ENCODE measurements at regions not wholly inside any gene's neighbourhood (a gene's known extent, or its start where the extent isn't known, plus 50 kb on each side); places are given as distances from the start of the nearest gene placed in this dataset.

- H3K4me3 ChIP-seq (ENCODE audit: low read depth, low read length), result no peak overlapping the region
- TF ChIP-seq CTCF (IDR thresholded peaks at IDR 0.05; ENCODE audit: insufficient read depth, low read depth, low read length, missing control alignments), result no peak
- no peak for DNase-seq (ENCODE audit: low read depth)
These were observed 118.6 kb upstream of the ADGRF1 start for GRCh38 chr6:47160702-47161101.

- no peak for TF ChIP-seq CTCF (IDR thresholded peaks at IDR 0.05; ENCODE audit: insufficient read depth, low read depth, low read length, missing control alignments)
- H3K4me3 ChIP-seq (ENCODE audit: low read depth, low read length), result no peak overlapping the region
- no peak for DNase-seq (ENCODE audit: low read depth)
These were observed 117.6 kb upstream of the ADGRF1 start for GRCh38 chr6:47159763-47160162.

- H3K4me3 ChIP-seq (ENCODE audit: low read depth, low read length), result no peak overlapping the region
- no peak for DNase-seq (ENCODE audit: low read depth)
- no peak for TF ChIP-seq CTCF (IDR thresholded peaks at IDR 0.05; ENCODE audit: insufficient read depth, low read depth, low read length, missing control alignments)
These were observed 115.6 kb upstream of the ADGRF1 start for GRCh38 chr6:47157653-47158219.

- no peak overlapping the region for H3K4me3 ChIP-seq (ENCODE audit: low read depth, low read length)
- TF ChIP-seq CTCF (IDR thresholded peaks at IDR 0.05; ENCODE audit: insufficient read depth, low read depth, low read length, missing control alignments), result no peak
- DNase-seq (ENCODE audit: low read depth), result no peak
These were observed 114.9 kb upstream of the ADGRF1 start for GRCh38 chr6:47157063-47157462.

- DNase-seq (ENCODE audit: low read depth), result no peak
- TF ChIP-seq CTCF (IDR thresholded peaks at IDR 0.05; ENCODE audit: insufficient read depth, low read depth, low read length, missing control alignments), result no peak
- no peak overlapping the region for H3K4me3 ChIP-seq (ENCODE audit: low read depth, low read length)
These were observed 114.1 kb upstream of the ADGRF1 start for GRCh38 chr6:47156196-47156595.

- no peak for DNase-seq (ENCODE audit: low read depth)
- TF ChIP-seq CTCF (IDR thresholded peaks at IDR 0.05; ENCODE audit: insufficient read depth, low read depth, low read length, missing control alignments), result no peak
- no peak overlapping the region for H3K4me3 ChIP-seq (ENCODE audit: low read depth, low read length)
These were observed 111.2 kb upstream of the ADGRF1 start for GRCh38 chr6:47153404-47153755.

- no peak for DNase-seq (ENCODE audit: low read depth)
- TF ChIP-seq CTCF (IDR thresholded peaks at IDR 0.05; ENCODE audit: insufficient read depth, low read depth, low read length, missing control alignments), result no peak
These were observed 110.7 kb upstream of the ADGRF1 start for GRCh38 chr6:47152666-47153403.

More at GRCh38 chr6:47152666-47153403, 110.7 kb upstream of the ADGRF1 start:
- H3K4me3 ChIP-seq (ENCODE audit: low read depth, low read length), result no peak overlapping the region

All from GM12865 (cell line).